ENCODE measurements at regions not wholly inside any gene's neighbourhood (a gene's known extent, or its start where the extent isn't known, plus 50 kb on each side); places are given as distances from the start of the nearest gene placed in this dataset.

DNA sequence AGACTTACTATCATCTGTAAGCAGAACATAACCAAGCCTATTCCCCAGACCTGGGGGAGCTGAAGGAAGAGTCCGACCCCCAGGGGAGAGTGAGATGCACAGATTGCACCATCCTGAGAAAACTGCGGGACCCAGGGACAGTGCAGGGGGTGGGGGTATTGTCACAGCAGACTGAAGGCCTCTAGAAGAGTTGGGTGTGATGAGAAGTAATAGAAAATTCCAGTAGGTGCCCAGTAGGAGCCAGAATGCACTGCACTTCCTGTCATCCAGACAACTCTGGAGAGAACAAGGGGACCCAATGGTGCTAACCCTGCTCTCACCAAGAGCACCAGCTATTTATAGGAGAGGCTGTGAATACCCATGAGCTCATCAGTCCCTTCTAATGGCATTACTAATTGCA is 190.1 kb downstream of the BCL11B start:
- DNase-seq (ENCODE audit: low spot score in 2 of 2): no peak
- Histone ChIP-seq H3K4me1 (no peaks in the 10 kb centered on the region), H3K36me3 (no peaks in the 10 kb centered on the region), H3K9me3 (peaks cover 0 to 37% (median 0%) of the 10 kb centered on the region in 4 donors), H3K4me3 (no peak overlapping the region), H3K27ac (no peak overlapping the region), H3K27me3 (no peaks in the 10 kb centered on the region)
- 93% methylated on average over 2 of the region's 2 CpGs for WGBS, 2 donors
- no peak for TF ChIP-seq EP300 (IDR thresholded peaks at IDR 0.05)
- no peak for TF ChIP-seq POLR2A (IDR thresholded peaks at IDR 0.05)

DNA sequence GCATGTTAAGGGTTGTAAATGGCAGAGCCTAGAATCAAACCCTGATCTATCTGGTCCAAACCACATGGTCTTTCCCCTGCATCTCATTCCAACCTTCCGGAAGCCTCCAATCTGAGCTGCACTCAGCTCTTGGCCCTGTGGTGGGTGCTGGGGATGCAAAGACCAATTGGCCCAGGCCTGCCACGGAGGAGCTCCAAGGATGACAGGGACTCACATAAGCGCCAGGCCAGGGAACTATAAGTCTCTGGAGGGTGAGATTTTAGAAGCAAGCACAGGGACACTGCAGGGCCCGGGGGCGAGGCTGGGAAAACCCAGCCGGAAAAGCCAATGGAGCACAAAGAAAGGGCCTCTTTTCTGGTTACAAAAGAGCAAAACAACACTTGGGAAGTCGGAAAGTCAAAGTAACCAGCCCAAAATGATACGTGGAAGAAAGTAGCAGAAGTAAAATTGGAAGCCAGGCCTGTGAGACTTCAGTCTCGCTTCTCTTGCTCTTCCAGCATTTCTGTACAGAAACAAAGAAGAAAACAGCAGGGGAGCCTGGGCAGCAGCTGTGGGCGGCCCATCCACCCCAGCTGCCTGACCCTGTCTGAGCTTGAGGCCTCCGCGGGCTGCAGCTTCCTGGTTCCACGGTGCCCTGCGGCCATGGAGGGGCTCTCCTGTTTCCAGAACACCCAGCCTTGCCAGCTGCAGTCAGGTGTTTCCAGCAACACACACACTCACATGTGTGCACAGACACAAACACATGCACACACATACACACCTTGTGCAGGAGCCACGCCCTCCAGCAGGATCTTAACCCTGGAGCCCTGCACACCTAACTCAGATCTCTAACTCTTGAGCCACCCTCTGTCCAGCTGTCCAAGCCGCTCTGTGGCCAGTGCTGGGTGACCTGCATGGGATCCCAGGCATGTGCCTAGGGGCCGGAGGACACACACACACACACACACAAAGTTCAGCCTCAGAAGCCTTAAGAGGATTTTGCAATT is 178.2 kb downstream of the BCL11B start:
- H3K27me3 ChIP-seq: no peaks in the 10 kb centered on the region
- no peaks in the 10 kb centered on the region for H3K36me3 ChIP-seq
- TF ChIP-seq CTCF (IDR thresholded peaks at IDR 0.05) (no peak), EP300 (IDR thresholded peaks at IDR 0.05) (no peak), POLR2A (IDR thresholded peaks at IDR 0.05) (no peak)
- H3K27ac ChIP-seq: no peak overlapping the region
- H3K4me3 ChIP-seq: no peak overlapping the region
- no peak for DNase-seq (ENCODE audit: low spot score in 2 of 2)
- WGBS, 2 donors: 49% methylated on average over 17 of the region's 17 CpGs
- no peaks in the 10 kb centered on the region for H3K4me1 ChIP-seq
- H3K9me3 ChIP-seq: peaks cover 0 to 6% (median 0%) of the 10 kb centered on the region in 4 donors

GRCh38 chr14:99094901-99095300 is 177.1 kb downstream of the BCL11B start:
- Histone ChIP-seq H3K9me3 (peaks cover 0 to 6% (median 0%) of the 10 kb centered on the region in 4 donors), H3K27me3 (no peaks in the 10 kb centered on the region), H3K4me3 (no peak overlapping the region), H3K27ac (no peak overlapping the region), H3K4me1 (no peaks in the 10 kb centered on the region), H3K36me3 (no peaks in the 10 kb centered on the region)
- DNase-seq (ENCODE audit: low spot score in 2 of 2): no peak
- TF ChIP-seq EP300 (IDR thresholded peaks at IDR 0.05): no peak
- TF ChIP-seq POLR2A (IDR thresholded peaks at IDR 0.05): no peak
- no peak for TF ChIP-seq CTCF (IDR thresholded peaks at IDR 0.05)
- 81 to 84% methylated on average over 12 of the region's 12 CpGs for WGBS, 2 donors

DNA sequence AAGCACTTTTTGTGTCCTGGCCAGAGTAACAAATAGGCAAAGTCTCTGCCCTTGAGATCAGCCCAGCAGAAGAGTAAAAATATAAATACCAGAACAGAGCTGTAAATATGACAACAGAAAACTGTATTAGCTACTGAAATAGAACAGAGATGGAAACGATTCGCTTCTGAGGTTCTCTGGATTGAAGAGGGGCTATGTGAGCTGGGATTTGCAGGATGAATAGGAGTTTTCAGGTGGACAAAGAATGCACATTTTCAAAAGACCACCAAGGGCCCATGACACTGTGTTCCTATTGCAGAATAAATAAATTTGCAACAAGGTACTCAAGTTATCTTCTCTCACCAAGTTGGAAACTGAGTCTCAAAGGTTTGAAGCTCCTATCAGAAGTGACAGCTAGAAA is 176.6 kb downstream of the BCL11B start:
- H3K27me3 ChIP-seq: no peaks in the 10 kb centered on the region
- no peak overlapping the region for H3K4me3 ChIP-seq
- H3K4me1 ChIP-seq: no peaks in the 10 kb centered on the region
- no peak overlapping the region for H3K27ac ChIP-seq
- H3K9me3 ChIP-seq: peaks cover 0 to 6% (median 0%) of the 10 kb centered on the region in 4 donors
- TF ChIP-seq POLR2A (IDR thresholded peaks at IDR 0.05): no peak
- no peak for TF ChIP-seq EP300 (IDR thresholded peaks at IDR 0.05)
- no peak for TF ChIP-seq CTCF (IDR thresholded peaks at IDR 0.05)
- no peak for DNase-seq (ENCODE audit: low spot score in 2 of 2)
- H3K36me3 ChIP-seq: no peaks in the 10 kb centered on the region
- 96% methylated on average over 2 of the region's 2 CpGs for WGBS, 2 donors

DNA sequence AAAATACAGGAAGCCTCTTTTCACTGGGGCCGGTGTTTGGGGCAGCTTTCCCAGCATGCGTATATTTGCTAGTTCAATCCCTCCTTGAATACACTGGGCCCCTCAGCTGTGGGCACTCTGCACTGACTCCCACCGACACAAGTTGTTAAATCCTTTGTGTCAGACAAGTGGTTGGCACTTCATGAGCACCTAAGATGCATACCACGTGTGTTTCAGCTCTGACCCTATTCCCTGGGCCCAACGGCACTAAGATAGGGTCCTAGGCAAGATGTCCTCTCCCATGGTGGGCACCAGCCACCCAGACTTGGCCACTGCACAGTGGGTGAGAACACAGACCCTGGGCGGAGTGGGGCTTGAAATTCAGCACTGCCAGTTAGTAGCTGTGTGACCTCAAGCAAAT is 173.8 kb downstream of the BCL11B start:
- Histone ChIP-seq H3K27ac (no peak overlapping the region), H3K4me1 (no peaks in the 10 kb centered on the region), H3K4me3 (no peak overlapping the region), H3K9me3 (no peaks in the 10 kb centered on the region), H3K36me3 (no peaks in the 10 kb centered on the region), H3K27me3 (no peaks in the 10 kb centered on the region)
- 81 to 86% methylated on average over 6 of the region's 6 CpGs for WGBS, 2 donors
- DNase-seq (ENCODE audit: low spot score in 2 of 2): no peak
- no peak for TF ChIP-seq POLR2A (IDR thresholded peaks at IDR 0.05)
- no peak for TF ChIP-seq EP300 (IDR thresholded peaks at IDR 0.05)
- TF ChIP-seq CTCF (IDR thresholded peaks at IDR 0.05): no peak
